ACC112 (cell line): ENCODE measurements at regions not wholly inside any gene's neighbourhood (a gene's known extent, or its start where the extent isn't known, plus 50 kb on each side); places are given as distances from the start of the nearest gene placed in this dataset.

Experiments
- H2AFZ ChIP-seq: fragments of 200-600 bp; sonication (generic); one replicate; pipeline ENCODE4 v1.6.0; 2017; ENCODE audit warnings: antibody characterized with exemption, low read length; ENCODE audit not compliant: unreplicated experiment
- H3K27ac ChIP-seq: fragments of 200-600 bp; sonication (generic); 2 replicates; pipeline ENCODE4 v1.5.1; 2014; ENCODE audit warnings: low read depth, mild to moderate bottlenecking, antibody characterized with exemption, low read length, moderate library complexity
- H3K27me3 ChIP-seq: fragments of 200-600 bp; sonication (generic); 2 replicates; pipeline ENCODE4 v1.6.1; 2014; ENCODE audit warnings: mild to moderate bottlenecking, antibody characterized with exemption, low read length, moderate library complexity, mixed read lengths; ENCODE audit not compliant: insufficient read depth
- H3K36me3 ChIP-seq: fragments of 200-600 bp; sonication (generic); 2 replicates; pipeline ENCODE4 v1.6.1; 2016; ENCODE audit warnings: mild to moderate bottlenecking, antibody characterized with exemption, low read length, moderate library complexity, mixed read lengths; ENCODE audit not compliant: insufficient read depth
- H3K4me1 ChIP-seq: fragments of 200-600 bp; sonication (generic); one replicate; pipeline ENCODE4 v1.6.1; 2016; ENCODE audit warnings: low read length, mixed read lengths; ENCODE audit not compliant: insufficient read depth, unreplicated experiment, control insufficient read depth
- H3K4me3 ChIP-seq: fragments of 200-600 bp; sonication (generic); 2 replicates; pipeline ENCODE4 v1.5.1; 2014; ENCODE audit warnings: mild to moderate bottlenecking, low read depth, low read length
- H3K79me2 ChIP-seq: fragments of 200-600 bp; sonication (generic); one replicate; pipeline ENCODE4 v1.6.0; 2016; ENCODE audit warnings: low read length; ENCODE audit not compliant: control insufficient read depth, unreplicated experiment, insufficient read depth

DNA sequence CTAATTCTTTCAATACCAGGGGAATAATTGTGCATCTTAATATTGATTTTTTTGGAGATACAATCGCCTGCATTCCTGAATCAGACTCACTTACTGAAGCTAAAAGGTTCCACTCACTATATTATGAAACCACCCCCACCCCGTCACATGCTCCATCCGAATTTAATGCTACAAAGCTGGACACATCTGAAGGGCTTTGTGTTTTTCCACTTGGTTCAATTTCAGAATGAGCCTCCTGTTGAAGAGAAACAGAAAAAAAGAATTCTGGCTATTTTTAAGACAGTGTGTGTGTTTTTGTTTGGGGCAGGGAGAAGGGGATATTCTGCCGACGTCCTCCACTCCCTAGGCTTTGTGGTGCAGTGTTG, 165.5 kb upstream of the TBX20 start:
- no peak overlapping the region for H3K4me3 ChIP-seq
- no peak overlapping the region for H2AFZ ChIP-seq
- H3K79me2 ChIP-seq: no peaks in the 10 kb centered on the region
- H3K4me1 ChIP-seq: no peaks in the 10 kb centered on the region
- no peak overlapping the region for H3K27ac ChIP-seq
- H3K36me3 ChIP-seq: no peaks in the 10 kb centered on the region
- peaks cover 74% of the 10 kb centered on the region for H3K27me3 ChIP-seq

DNA sequence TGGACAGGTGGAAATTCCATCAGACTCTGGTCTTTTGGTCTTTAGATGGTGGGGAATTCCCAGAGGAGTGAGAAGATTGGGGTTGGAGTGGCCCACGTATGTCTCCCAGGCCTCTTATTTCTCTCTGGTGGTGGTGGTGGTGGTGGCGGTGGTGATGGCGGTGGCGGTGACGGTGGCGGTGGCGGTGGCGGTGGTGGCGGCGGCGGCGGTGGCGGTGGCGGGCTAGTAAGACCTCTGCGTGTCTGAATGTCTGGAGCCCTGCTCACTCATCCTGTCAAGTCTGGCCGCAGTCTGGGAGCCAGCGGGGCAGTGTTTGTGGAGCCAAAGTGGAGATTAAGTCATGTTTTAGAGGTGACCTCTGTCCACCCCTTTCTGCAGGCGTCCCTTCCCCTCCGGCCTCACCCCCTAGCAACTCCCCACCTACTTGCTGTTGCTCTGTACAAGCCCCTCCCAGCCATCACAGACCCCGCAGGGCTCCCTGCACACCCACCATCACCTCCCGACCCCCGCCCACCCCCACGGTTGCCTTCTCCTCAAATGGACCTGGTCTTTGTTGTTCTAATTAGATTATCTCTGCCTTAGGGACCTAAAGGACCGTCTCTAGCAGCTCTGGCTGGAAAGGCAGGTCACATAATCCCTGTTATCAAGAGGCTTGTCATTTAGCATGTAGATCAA, 165.0 kb upstream of the TBX20 start:
- Histone ChIP-seq H3K79me2 (no peaks in the 10 kb centered on the region), H3K27ac (no peak overlapping the region), H2AFZ (no peak overlapping the region), H3K4me1 (no peaks in the 10 kb centered on the region), H3K27me3 (peaks cover 73% of the 10 kb centered on the region), H3K36me3 (no peaks in the 10 kb centered on the region), H3K4me3 (no peak overlapping the region)

DNA sequence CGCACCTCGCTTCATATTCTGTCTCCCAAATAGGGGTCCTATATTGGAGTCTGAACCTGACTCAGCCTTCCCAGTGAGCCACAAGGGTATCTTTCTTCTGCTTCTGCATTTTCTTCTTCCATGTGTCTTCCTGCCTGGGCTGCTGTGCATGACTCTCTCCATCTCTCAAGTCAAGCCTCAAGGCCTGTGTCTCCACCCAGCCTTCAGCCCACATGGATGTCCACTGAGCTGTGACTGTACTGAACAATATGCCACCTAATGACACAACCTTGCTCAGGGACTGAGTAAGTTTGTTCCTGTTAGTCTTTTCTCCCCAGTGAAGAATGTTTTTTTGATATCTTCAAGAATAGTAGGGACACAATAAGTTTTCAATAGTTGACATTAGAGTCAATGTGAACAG, 162.7 kb upstream of the TBX20 start:
- Histone ChIP-seq H3K79me2 (no peaks in the 10 kb centered on the region), H3K4me3 (no peak overlapping the region), H3K27ac (no peak overlapping the region), H2AFZ (no peak overlapping the region), H3K27me3 (peaks cover 57% of the 10 kb centered on the region), H3K4me1 (no peaks in the 10 kb centered on the region), H3K36me3 (no peaks in the 10 kb centered on the region)

DNA sequence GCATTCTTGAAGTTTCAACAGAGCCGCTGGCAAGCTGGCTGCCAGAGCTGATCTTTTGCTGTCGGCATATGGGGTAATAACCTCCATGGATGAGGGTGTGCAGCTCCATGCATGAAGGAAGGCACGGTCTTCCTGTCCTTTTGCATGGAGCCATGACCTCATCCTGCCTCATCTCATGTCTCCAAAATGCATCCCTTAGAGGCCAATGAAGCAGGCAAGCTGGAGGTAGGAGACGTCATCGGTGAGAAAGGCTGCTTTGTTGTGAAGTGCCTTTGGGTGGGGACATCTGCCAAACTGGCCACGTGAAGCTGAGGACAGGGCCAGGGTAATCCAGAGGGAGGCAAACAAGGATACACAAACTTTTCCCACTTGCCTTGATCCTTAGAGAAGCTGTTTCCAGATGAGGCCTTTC, 161.5 kb upstream of the TBX20 start:
- no peaks in the 10 kb centered on the region for H3K36me3 ChIP-seq
- H3K4me3 ChIP-seq: no peak overlapping the region
- no peak overlapping the region for H3K27ac ChIP-seq
- H2AFZ ChIP-seq: no peak overlapping the region
- H3K27me3 ChIP-seq: peaks cover 53% of the 10 kb centered on the region
- H3K79me2 ChIP-seq: no peaks in the 10 kb centered on the region
- H3K4me1 ChIP-seq: no peaks in the 10 kb centered on the region

DNA sequence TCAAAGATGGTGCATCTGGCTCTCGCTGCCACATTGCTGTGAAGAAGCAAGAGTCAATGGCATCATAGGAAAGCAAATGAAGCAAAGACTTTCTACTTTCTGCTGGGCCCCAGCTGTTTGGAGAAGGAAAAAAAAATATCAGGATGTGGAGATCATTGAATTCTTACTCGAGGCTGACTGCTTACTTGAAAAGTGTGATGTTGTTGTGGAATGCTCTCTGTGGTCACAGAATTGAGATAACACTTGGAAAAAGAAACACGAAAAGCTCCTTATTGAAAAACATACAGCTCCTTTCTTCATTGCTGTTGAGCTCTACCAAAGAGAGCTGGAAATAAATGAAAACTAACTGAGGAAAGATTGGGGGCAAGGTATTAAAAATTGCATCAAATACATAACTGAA, 157.4 kb upstream of the TBX20 start:
- Histone ChIP-seq H3K79me2 (no peaks in the 10 kb centered on the region), H3K27me3 (peaks cover 44% of the 10 kb centered on the region), H3K4me3 (no peak overlapping the region), H3K27ac (no peak overlapping the region), H2AFZ (no peak overlapping the region), H3K4me1 (no peaks in the 10 kb centered on the region), H3K36me3 (no peaks in the 10 kb centered on the region)

DNA sequence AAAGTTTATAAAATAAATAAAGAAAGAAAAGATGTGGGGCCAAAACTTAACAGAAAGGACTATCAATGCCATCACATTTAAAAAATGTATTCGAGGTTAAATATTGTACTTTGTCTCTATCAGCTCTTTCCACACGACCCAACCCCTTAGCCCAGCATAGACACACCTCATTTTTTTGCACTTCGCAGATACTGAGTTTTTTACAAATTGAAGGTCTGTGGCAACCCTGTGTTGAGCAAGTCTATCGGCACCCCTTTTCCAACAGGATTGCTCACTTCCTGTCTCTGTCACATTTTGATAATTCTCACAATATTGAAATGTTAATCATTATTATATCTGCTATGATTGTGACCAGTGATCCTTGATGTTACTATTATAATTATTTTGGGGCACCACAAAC, 151.6 kb upstream of the TBX20 start:
- H3K36me3 ChIP-seq: no peaks in the 10 kb centered on the region
- H3K4me1 ChIP-seq: no peaks in the 10 kb centered on the region
- H3K27me3 ChIP-seq: peaks cover 28% of the 10 kb centered on the region; the same call in 1 of the 2 replicates
- H3K79me2 ChIP-seq: no peaks in the 10 kb centered on the region
- no peak overlapping the region for H3K4me3 ChIP-seq
- no peak overlapping the region for H3K27ac ChIP-seq
- H2AFZ ChIP-seq: no peak overlapping the region

DNA sequence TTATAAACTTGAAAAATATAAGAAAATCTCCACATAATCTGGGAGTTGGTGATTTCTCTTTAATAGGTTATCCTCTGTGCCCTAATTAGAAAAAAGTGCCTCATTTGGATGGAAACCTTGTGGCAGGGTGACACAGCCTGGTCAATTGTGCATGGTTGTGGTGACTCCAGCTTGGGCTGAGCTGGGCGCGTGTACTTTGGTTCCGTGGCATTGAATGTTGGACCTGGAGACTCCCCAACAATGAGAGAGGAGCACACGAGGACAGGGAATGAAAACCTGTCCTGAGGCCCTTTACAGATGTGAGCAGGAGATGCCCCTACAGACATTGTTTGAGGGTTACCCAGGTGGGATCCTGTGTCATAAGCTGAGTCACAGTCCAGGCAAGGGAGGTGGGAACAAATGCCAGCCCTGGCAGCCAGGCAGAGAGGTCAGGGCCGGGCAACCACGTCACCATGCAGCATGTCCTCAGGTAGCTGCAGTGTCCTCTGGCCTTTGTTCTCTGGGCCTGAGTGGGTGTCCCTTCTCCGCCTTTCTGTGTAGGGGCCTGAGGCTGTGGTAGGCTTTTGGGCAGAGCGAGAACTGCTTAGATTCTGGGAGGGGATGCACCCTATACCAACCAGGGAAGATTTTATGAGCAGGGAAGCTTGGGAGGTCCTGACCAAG, 147.4 kb upstream of the TBX20 start:
- H3K4me1 ChIP-seq: no peaks in the 10 kb centered on the region
- no peaks in the 10 kb centered on the region for H3K36me3 ChIP-seq
- no peaks in the 10 kb centered on the region for H3K79me2 ChIP-seq
- no peak overlapping the region for H3K27ac ChIP-seq
- peaks cover 18% of the 10 kb centered on the region for H3K27me3 ChIP-seq
- H3K4me3 ChIP-seq: no peak overlapping the region
- no peak overlapping the region for H2AFZ ChIP-seq

DNA sequence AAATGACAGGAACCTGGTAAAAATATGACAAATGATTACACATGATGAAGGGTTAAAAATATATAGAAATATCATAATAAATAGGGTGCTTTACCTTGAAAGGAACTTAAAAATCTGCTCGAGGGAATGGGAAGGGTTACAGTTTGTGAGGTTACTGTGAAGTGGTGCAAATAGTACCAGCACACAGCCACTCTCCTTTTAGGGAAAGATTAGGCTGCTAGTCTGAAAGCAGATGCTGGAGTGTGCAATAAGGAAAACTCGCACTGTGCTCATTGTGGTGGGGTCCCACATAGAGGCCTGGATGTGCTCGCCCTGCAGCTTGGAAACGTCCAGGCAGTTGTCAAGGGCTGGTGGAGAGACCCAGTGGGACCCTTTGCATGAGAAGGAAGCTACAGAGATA, 145.9 kb upstream of the TBX20 start:
- Histone ChIP-seq H3K4me1 (no peaks in the 10 kb centered on the region), H3K27ac (no peak overlapping the region), H3K27me3 (peaks cover 25% of the 10 kb centered on the region), H3K36me3 (no peaks in the 10 kb centered on the region), H2AFZ (no peak overlapping the region), H3K79me2 (no peaks in the 10 kb centered on the region), H3K4me3 (no peak overlapping the region)

DNA sequence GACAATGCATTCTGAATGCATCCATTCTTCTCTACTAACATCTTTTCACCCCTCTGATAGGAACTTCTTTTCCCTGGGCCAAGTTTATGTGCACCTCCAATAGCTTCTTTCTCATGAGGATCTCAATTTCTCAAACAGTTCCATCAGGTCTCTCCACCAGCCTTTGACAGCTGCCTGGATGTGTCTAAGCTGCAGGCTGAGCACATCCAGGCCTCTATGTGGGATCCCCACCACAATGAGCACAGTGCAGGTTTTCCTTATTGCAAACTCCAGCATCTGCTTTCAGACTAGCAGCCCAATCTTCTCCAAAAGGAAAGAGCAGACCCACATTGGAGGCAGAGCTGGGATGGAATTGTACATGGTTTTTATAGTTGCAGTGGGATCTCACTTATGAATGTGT, 145.3 kb upstream of the TBX20 start:
- H3K79me2 ChIP-seq: no peaks in the 10 kb centered on the region
- H3K4me1 ChIP-seq: no peaks in the 10 kb centered on the region
- no peak overlapping the region for H3K27ac ChIP-seq
- H3K36me3 ChIP-seq: no peaks in the 10 kb centered on the region
- H3K4me3 ChIP-seq: no peak overlapping the region
- H3K27me3 ChIP-seq: peaks cover 25% of the 10 kb centered on the region
- no peak overlapping the region for H2AFZ ChIP-seq

DNA sequence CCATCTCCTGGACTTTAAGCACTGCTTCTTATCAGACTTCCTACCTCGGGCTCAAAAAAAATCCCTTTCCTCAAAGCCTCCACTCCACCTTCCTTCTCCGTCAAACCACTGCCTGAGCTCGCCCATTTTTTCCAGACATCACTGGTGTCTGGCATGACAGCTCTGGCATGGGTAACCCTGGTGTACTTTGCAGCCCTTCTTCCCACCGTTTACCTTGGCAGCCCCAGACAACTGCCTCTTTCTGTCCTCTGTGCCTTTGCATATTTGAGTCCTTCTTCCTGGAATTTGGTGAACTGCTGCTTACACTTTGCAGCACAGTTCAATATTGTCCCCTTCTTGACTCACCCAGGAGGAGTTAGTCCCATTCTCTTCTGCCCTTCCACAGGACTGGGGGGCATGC, 144.6 kb upstream of the TBX20 start:
- Histone ChIP-seq H2AFZ (no peak overlapping the region), H3K79me2 (no peaks in the 10 kb centered on the region), H3K27me3 (peaks cover 24% of the 10 kb centered on the region), H3K4me3 (no peak overlapping the region), H3K4me1 (no peaks in the 10 kb centered on the region), H3K27ac (no peak overlapping the region), H3K36me3 (no peaks in the 10 kb centered on the region)

DNA sequence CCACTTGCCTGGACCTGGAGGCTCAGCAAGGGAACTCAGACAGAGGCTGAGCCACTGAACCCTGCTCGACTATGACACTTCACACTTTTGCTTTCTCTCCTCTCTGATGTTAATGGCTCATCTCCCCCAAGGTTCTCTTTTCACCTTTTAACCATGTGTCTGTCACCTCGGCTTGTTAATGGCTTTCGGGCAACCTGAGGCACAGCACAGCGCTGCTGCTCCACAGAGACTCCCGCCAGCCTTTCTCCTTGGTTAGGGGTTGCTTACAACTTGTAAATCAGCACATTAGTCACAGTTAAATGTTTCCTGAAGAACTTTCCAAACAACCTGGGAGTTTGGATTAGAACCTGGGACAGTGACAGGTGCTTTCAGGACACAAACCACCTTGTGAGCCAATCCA, 136.2 kb upstream of the TBX20 start:
- H3K4me1 ChIP-seq: no peaks in the 10 kb centered on the region
- H3K27me3 ChIP-seq: peaks cover 53% of the 10 kb centered on the region
- no peak overlapping the region for H3K27ac ChIP-seq
- no peaks in the 10 kb centered on the region for H3K79me2 ChIP-seq
- no peak overlapping the region for H2AFZ ChIP-seq
- no peaks in the 10 kb centered on the region for H3K36me3 ChIP-seq
- no peak overlapping the region for H3K4me3 ChIP-seq
